Progenitor cell of endocrine pancreas (in vitro differentiated cells): ENCODE measurements at regions not wholly inside any gene's neighbourhood (a gene's known extent, or its start where the extent isn't known, plus 50 kb on each side); places are given as distances from the start of the nearest gene placed in this dataset.

Experiments used
- DNase-seq: peaks from one replicate; pipeline ENCODE4 v3.0.0; 2021; ENCODE audit warnings: low spot score; ENCODE audit not compliant: unreplicated experiment
- H3K27ac Mint-ChIP-seq: 2 replicates; pipeline ENCODE4 v1.8.0; 2021; ENCODE audit warnings: mild to moderate bottlenecking, moderate library complexity, mixed read lengths
- H3K27me3 Mint-ChIP-seq: 2 replicates; pipeline ENCODE4 v1.8.0; 2021; ENCODE audit warnings: mixed read lengths
- H3K36me3 Mint-ChIP-seq: 2 replicates; pipeline ENCODE4 v1.8.0; 2022; ENCODE audit warnings: mixed read lengths; ENCODE audit not compliant: insufficient read depth
- H3K4me1 Mint-ChIP-seq: 2 replicates; pipeline ENCODE4 v1.8.0; 2021; ENCODE audit warnings: low read depth, mixed read lengths
- H3K4me3 Mint-ChIP-seq: 2 replicates; pipeline ENCODE4 v1.8.0; 2021; ENCODE audit warnings: low read depth, mild to moderate bottlenecking, moderate library complexity, mixed read lengths
- H3K9me3 Mint-ChIP-seq: 2 replicates; pipeline ENCODE4 v1.8.0; 2021; ENCODE audit warnings: low read depth, mixed read lengths
- TF ChIP-seq, protein P1 (sequence below): fragments of 200-600 bp; sonication (generic); IDR thresholded peaks from one replicate; pipeline ENCODE4 v1.5.0; 2021; ENCODE audit warnings: antibody characterized with exemption, mild to moderate bottlenecking; ENCODE audit not compliant: unreplicated experiment

DNA sequence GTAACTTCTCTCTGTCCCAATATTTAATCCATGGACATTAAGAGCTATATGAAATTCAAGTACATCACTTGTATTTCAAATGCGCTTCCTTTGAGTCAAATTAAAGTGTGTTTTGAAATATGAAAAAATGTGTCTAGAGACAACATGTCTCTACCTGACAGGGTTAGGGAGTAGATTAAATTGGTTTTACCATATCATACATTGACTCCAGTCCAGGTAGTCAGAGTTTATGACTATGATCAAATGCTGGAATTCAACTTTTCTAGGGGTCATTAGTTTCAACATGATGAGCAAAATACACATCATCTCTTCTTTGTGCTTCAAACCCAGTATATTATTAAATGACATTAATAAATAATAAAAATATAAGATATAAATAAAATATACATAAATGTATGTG is 259.2 kb downstream of the CDH10 start:
- TF ChIP-seq, protein P1, sequence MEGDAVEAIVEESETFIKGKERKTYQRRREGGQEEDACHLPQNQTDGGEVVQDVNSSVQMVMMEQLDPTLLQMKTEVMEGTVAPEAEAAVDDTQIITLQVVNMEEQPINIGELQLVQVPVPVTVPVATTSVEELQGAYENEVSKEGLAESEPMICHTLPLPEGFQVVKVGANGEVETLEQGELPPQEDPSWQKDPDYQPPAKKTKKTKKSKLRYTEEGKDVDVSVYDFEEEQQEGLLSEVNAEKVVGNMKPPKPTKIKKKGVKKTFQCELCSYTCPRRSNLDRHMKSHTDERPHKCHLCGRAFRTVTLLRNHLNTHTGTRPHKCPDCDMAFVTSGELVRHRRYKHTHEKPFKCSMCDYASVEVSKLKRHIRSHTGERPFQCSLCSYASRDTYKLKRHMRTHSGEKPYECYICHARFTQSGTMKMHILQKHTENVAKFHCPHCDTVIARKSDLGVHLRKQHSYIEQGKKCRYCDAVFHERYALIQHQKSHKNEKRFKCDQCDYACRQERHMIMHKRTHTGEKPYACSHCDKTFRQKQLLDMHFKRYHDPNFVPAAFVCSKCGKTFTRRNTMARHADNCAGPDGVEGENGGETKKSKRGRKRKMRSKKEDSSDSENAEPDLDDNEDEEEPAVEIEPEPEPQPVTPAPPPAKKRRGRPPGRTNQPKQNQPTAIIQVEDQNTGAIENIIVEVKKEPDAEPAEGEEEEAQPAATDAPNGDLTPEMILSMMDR = no peak
- DNase-seq = no peak
- H3K27ac Mint-ChIP-seq = no peak overlapping the region
- peaks cover 3% of the 10 kb centered on the region for H3K9me3 Mint-ChIP-seq
- H3K36me3 Mint-ChIP-seq = no peaks in the 10 kb centered on the region
- H3K27me3 Mint-ChIP-seq = no peaks in the 10 kb centered on the region
- H3K4me1 Mint-ChIP-seq = peaks cover 2% of the 10 kb centered on the region
- H3K4me3 Mint-ChIP-seq = no peak overlapping the region

DNA sequence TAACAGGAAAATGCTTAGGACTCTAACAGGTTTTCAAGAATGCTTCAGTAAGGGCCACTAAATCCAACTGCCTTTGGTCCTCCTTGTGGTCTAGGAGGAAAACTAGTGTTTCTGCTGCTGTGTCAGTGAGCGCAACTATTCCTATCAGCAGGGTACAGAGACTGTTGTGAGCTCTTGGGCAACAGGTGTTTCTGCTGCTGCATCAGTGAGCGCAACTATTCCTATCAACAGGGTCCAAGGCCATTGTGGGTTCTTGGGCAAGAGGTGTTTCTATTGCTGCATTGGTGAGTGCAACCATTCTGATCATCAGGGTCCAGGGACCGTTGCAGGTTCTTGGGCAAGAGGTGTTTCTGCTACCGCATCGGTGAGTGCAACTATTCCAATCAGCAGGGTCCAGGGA is 256.3 kb downstream of the CDH10 start:
- Mint-ChIP-seq H3K9me3 (peaks cover 3% of the 10 kb centered on the region), H3K36me3 (no peaks in the 10 kb centered on the region), H3K4me3 (no peak overlapping the region), H3K27me3 (no peaks in the 10 kb centered on the region), H3K4me1 (no peaks in the 10 kb centered on the region), H3K27ac (no peak overlapping the region)
- TF ChIP-seq, protein P1 = no peak
- DNase-seq = no peak

DNA sequence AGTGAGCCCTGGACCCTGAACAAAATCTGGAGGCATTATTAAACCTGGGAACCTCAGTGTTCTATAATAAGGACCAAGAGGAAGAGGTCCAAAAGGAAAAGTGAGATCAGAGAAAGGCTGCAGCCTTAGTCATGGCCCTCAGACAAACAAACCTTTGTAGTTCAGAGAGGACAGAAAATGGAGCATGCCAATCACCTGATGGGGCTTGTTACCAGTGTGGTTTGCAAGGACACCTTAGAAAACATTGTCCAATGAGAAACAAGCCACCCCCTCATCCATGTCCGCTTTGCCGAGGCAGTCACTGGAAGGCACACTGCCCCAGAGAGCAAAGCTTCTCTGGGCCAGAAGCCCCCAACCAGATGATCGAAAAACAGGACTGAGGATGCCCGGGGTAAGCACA is 254.8 kb downstream of the CDH10 start:
- Mint-ChIP-seq H3K4me1 (no peaks in the 10 kb centered on the region), H3K9me3 (peaks cover 3% of the 10 kb centered on the region), H3K36me3 (no peaks in the 10 kb centered on the region), H3K27me3 (no peaks in the 10 kb centered on the region), H3K4me3 (no peak overlapping the region), H3K27ac (no peak overlapping the region)
- DNase-seq = no peak
- TF ChIP-seq, protein P1 = no peak

DNA sequence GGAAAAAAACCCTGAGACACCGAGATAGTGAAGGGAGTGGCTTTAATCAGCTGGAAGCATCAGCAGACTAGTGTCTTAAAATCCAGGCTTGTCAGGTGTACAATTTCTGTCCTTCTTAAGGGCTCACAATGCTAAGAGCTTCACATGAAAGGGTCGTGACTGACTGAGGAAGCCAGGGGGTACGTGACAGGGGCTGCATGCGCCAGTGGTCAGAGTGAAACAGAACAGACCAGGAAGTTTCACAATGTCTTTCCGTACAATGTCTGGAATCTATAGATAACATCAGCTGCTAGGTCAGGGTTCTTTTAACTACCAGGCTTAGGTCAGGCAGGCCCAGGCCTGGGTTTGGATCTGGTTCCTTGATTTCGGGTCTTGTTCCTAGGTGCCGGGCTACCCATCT is 253.0 kb downstream of the CDH10 start:
- H3K27ac Mint-ChIP-seq = no peak overlapping the region

DNA sequence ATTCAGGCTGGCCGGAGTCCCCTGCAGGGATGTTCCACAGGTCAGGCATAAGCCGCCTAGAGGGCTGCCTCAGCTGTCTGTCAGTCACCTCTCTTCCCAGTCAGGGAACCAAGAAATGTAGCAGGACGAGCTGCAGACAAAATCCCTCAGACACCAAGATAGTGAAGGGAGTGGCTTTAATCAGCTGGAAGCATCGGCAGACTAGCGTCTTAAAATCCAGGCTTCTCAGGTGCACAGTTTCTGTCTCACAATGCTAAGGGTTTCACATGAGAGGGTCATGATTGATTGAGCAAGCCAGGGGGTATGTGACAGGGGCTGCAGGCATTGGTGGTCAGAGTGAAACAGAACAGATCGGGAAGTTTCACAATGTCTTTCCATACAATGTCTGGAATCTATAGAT is 247.2 kb downstream of the CDH10 start:
- no peak for DNase-seq
- TF ChIP-seq, protein P1 = no peak
- Mint-ChIP-seq H3K27ac (no peak overlapping the region), H3K27me3 (no peaks in the 10 kb centered on the region), H3K9me3 (peaks cover 24% of the 10 kb centered on the region), H3K4me3 (no peak overlapping the region), H3K4me1 (no peaks in the 10 kb centered on the region), H3K36me3 (no peaks in the 10 kb centered on the region)

More for the DNA sequence above, 253.0 kb downstream of the CDH10 start:
- no peak for DNase-seq
- TF ChIP-seq, protein P1 = no peak
- Mint-ChIP-seq H3K9me3 (peaks cover 6% of the 10 kb centered on the region), H3K4me3 (no peak overlapping the region), H3K27me3 (no peaks in the 10 kb centered on the region), H3K36me3 (no peaks in the 10 kb centered on the region), H3K4me1 (no peaks in the 10 kb centered on the region)
